Body of pancreas (tissue), 4 donors: ENCODE measurements at regions not wholly inside any gene's neighbourhood (a gene's known extent, or its start where the extent isn't known, plus 50 kb on each side); places are given as distances from the start of the nearest gene placed in this dataset.

Experiments
- POLR2A ChIP-seq, 3 donors: fragments of 450-650 bp; IDR thresholded peaks; one replicate each; pipeline ENCODE4 v1.6.1; 2016; ENCODE audit warnings: antibody characterized with exemption in 3 of 3, mild to moderate bottlenecking in 2 of 3
- TF ChIP-seq, protein P1 (sequence below), 7 experiments: fragments of 450-650 bp in 4 of 7; fragments of 200-600 bp in 3 of 7; sonication (generic) in 3 of 7; IDR thresholded peaks; one replicate each; pipeline ENCODE4 v1.5.1; 2016 to 2019; ENCODE audit warnings: antibody characterized with exemption in 7 of 7

DNA sequence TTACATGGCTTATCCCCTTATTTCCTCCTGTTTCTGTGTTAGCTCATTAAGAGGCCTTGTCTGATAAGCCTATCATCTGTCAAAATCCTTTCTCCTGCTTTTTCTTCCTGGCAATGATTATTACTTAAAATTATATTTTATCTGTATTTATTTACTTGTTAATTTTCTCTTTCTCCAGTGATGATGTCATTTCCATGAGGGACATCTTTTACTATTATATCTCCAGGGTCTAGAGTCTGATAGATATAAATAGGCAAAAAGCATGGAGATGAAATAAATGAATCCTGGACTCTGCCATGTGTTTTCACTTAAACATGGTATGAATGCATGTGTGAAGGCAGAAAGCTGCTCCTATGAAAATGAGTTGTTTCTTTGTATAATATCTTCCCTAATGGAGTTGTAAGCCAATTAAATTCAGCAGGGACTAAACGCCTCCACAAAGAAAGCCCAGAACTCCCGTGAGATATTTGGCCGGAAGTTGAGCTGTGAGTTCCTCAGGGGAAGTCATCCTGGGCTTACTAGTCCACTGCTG is 375.2 kb downstream of the TUSC7 start:
- no peak for TF ChIP-seq POLR2A (IDR thresholded peaks at IDR 0.05)
- TF ChIP-seq, protein P1, sequence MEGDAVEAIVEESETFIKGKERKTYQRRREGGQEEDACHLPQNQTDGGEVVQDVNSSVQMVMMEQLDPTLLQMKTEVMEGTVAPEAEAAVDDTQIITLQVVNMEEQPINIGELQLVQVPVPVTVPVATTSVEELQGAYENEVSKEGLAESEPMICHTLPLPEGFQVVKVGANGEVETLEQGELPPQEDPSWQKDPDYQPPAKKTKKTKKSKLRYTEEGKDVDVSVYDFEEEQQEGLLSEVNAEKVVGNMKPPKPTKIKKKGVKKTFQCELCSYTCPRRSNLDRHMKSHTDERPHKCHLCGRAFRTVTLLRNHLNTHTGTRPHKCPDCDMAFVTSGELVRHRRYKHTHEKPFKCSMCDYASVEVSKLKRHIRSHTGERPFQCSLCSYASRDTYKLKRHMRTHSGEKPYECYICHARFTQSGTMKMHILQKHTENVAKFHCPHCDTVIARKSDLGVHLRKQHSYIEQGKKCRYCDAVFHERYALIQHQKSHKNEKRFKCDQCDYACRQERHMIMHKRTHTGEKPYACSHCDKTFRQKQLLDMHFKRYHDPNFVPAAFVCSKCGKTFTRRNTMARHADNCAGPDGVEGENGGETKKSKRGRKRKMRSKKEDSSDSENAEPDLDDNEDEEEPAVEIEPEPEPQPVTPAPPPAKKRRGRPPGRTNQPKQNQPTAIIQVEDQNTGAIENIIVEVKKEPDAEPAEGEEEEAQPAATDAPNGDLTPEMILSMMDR (IDR thresholded peaks at IDR 0.05) = no peak
